ENCODE measurements at regions not wholly inside any gene's neighbourhood (a gene's known extent, or its start where the extent isn't known, plus 50 kb on each side); places are given as distances from the start of the nearest gene placed in this dataset.
"Not testable (repeated sequence)": the region's sequence is repeated elsewhere in the genome, so short reads cannot be mapped to it uniquely, and the experiment has no call there.

DNA sequence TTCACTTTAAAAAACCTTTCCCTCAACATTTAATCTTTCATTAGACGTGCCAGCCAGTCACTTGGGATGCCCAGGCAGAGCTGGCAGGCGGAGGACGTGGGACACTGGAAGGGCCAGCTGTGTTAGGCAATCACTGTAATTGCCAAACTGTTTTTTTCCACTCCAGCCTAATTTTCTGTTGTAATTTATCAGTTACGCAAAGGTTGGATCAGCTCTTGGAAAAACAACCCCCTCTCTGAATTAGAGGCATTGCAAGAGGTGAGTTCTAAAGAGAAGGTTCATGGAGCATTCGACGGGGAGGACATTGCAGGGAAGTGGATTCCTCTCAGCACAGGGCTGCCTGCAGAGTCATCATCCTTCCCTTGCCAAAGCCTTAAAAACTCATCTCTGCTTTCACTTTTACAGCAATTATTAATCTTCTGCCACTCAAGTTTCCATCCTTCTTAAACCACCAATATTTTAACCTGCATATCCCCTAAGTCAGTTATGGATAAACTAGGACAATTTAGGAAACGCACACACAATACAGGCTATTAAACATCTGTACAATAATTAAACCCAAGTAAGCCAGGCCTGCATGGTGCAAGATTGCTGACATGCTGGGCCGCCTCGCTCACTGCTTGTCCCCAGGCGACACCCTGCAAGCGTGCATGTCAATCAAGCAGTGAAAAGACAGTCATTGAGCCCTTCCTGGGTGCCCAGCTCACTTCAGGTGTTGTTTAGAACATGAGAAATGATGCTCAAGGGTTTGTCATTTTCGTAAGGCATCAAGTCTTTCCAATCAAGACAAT lies 272.3 kb upstream of the RNF32 start:
- Histone ChIP-seq H3K27me3 (ENCODE audit: insufficient read depth, low read depth, severe bottlenecking) (peaks cover 73% of the 10 kb centered on the region), H3K9me3 (ENCODE audit: severe bottlenecking) (no peaks in the 10 kb centered on the region), H3K4me3 (ENCODE audit: low read depth, low read length) (no peak overlapping the region), H3K36me3 (no peaks in the 10 kb centered on the region), H3K27ac (no peak overlapping the region)
- TF ChIP-seq, protein P1, sequence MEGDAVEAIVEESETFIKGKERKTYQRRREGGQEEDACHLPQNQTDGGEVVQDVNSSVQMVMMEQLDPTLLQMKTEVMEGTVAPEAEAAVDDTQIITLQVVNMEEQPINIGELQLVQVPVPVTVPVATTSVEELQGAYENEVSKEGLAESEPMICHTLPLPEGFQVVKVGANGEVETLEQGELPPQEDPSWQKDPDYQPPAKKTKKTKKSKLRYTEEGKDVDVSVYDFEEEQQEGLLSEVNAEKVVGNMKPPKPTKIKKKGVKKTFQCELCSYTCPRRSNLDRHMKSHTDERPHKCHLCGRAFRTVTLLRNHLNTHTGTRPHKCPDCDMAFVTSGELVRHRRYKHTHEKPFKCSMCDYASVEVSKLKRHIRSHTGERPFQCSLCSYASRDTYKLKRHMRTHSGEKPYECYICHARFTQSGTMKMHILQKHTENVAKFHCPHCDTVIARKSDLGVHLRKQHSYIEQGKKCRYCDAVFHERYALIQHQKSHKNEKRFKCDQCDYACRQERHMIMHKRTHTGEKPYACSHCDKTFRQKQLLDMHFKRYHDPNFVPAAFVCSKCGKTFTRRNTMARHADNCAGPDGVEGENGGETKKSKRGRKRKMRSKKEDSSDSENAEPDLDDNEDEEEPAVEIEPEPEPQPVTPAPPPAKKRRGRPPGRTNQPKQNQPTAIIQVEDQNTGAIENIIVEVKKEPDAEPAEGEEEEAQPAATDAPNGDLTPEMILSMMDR (IDR thresholded peaks at IDR 0.05; ENCODE audit: low read depth, low read length), result no peak
- no peak for DNase-seq

DNA sequence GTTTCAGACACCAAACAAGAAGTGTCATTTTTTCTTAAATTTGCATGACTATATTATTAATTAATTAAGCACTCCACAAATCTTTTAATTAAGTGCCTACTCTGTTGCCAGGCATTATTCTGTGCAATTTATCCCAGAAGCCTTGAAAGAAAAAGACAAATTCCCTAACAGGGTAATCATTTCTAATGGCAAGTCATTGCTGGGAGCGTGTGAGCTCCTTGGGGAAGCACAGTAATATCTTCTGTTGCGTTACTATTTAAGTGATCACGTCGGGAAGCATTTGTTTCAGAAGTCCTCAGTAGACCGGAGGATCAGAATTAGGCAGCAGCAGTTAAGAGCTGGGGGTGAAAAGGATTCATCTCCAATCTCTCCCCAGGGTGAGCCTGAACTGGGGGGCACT lies 276.8 kb upstream of the RNF32 start:
- Histone ChIP-seq H3K4me3 (ENCODE audit: low read depth, low read length) (no peak overlapping the region), H3K36me3 (no peaks in the 10 kb centered on the region), H3K27ac (no peak overlapping the region), H3K27me3 (ENCODE audit: insufficient read depth, low read depth, severe bottlenecking) (peaks cover 98% of the 10 kb centered on the region), H3K9me3 (ENCODE audit: severe bottlenecking) (no peaks in the 10 kb centered on the region)
- no peak for DNase-seq
- TF ChIP-seq, protein P1 (IDR thresholded peaks at IDR 0.05; ENCODE audit: low read depth, low read length), result no peak

DNA sequence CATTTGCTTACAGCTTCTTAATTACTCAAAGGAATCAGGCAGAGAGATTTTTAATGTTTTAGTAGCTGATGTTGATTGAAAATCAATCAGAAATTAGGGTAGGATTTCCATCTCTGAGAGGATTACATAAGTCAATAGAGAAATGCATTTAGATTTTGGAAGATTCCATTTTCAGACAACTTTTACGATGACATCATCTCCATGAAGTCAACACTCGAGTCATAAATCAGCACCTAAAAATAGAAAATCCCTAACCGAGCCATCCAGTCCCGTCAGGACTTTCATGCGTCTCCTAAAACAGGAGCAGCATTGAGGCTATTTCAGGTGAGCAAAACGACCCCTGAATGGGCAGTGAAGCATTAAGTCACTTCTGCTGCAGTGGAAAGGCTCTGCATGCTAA lies 279.7 kb upstream of the RNF32 start:
- Histone ChIP-seq H3K27ac (no peak overlapping the region), H3K36me3 (no peaks in the 10 kb centered on the region), H3K27me3 (ENCODE audit: insufficient read depth, low read depth, severe bottlenecking) (peaks cover 95% of the 10 kb centered on the region), H3K9me3 (ENCODE audit: severe bottlenecking) (no peaks in the 10 kb centered on the region), H3K4me3 (ENCODE audit: low read depth, low read length) (no peak overlapping the region)
- no peak for DNase-seq
- TF ChIP-seq, protein P1 (IDR thresholded peaks at IDR 0.05; ENCODE audit: low read depth, low read length), result no peak

DNA sequence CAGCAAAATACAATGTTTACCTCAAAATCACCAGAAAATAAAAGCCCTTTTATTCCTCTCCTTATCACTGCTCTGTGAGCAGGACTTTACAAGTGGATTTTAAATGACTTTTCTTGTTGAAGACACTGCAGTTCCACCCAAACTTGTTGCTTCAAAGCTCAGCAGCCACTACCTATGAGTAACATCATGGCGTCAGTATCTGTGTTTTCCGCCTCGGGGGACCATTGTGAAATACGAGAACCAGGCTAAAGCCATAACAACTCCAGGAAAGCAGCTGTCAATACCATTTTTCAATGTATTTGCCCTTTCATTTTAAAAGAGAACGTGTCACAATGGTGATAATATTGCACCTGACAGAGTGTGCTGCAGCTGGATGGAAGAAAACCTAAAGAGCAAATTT lies 284.0 kb upstream of the RNF32 start:
- H3K36me3 ChIP-seq, result no peaks in the 10 kb centered on the region

DNA sequence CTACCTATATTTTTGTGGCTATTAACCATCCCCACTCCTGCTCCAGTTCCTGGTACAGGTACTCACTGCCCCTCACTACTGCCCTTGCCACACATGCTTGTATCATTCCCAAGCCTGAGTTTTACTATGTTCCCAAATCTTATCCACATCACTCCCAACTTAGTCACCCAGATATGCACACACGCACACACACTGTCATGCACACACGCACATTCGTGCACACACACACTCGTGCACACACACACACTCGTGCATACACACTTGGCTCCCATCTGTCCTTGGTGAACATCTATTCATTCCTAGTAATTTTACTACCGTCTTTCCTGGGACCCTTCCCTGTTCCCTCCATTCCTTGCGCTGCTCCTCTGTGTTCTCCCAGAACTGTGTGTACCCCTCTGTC lies 287.2 kb upstream of the RNF32 start:
- no peak overlapping the region for H3K27ac ChIP-seq
- H3K27me3 ChIP-seq (ENCODE audit: insufficient read depth, low read depth, severe bottlenecking), result peaks cover 75% of the 10 kb centered on the region
- TF ChIP-seq, protein P1 (IDR thresholded peaks at IDR 0.05; ENCODE audit: low read depth, low read length), result no peak
- no peaks in the 10 kb centered on the region for H3K36me3 ChIP-seq
- no peak for DNase-seq
- H3K9me3 ChIP-seq (ENCODE audit: severe bottlenecking), result no peaks in the 10 kb centered on the region
- no peak overlapping the region for H3K4me3 ChIP-seq (ENCODE audit: low read depth, low read length)

More for the DNA sequence above, 284.0 kb upstream of the RNF32 start:
- TF ChIP-seq, protein P1 (IDR thresholded peaks at IDR 0.05; ENCODE audit: low read depth, low read length), result no peak
- H3K4me3 ChIP-seq (ENCODE audit: low read depth, low read length), result no peak overlapping the region
- H3K27me3 ChIP-seq (ENCODE audit: insufficient read depth, low read depth, severe bottlenecking), result peaks cover 83% of the 10 kb centered on the region
- no peaks in the 10 kb centered on the region for H3K9me3 ChIP-seq (ENCODE audit: severe bottlenecking)
- no peak for DNase-seq
- H3K27ac ChIP-seq, result no peak overlapping the region

DNA sequence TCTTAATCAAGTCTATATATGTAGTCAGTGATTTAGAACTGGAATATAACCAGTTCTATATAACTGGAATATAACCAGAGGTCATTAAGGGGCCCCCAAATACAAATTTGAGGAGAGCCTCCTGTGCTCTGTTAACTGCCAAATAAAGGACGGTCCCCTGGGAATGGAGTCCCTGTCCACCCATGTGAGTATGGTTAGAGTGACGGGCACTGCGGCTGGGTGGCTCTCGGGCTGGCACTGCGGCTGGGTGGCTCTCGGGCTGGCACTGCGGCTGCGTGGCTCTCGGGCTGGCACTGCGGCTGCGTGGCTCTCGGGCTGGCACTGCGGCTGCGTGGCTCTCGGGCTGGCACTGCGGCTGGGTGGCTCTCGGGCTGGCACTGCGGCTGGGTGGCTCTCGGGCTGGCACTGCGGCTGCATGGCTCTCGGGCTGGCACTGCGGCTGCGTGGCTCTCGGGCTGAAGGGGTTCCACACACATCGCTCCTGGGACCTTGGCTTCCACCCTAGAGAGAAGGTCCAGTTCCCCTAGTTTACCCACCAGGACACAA lies 292.8 kb upstream of the RNF32 start:
- not testable (repeated sequence) for H3K4me3 ChIP-seq (ENCODE audit: low read depth, low read length); H3K9me3 ChIP-seq (ENCODE audit: severe bottlenecking); H3K36me3 ChIP-seq; DNase-seq; H3K27ac ChIP-seq
- peaks cover 73% of the 10 kb centered on the region for H3K27me3 ChIP-seq (ENCODE audit: insufficient read depth, low read depth, severe bottlenecking)
